GM18507 (cell line): ENCODE measurements at regions not wholly inside any gene's neighbourhood (a gene's known extent, or its start where the extent isn't known, plus 50 kb on each side); places are given as distances from the start of the nearest gene placed in this dataset.
"Not testable (repeated sequence)": the region's sequence is repeated elsewhere in the genome, so short reads cannot be mapped to it uniquely, and the experiment has no call there.

Experiments
- DNase-seq: peaks from one replicate; pipeline ENCODE4 v3.0.0; 2011; ENCODE audit warnings: low read depth; ENCODE audit not compliant: insufficient read length; ENCODE audit errors: extremely low spot score
- FAIRE-seq: peaks from 2 replicates; lab custom pipeline; 2011; peaks lifted over from hg19 to GRCh38; lab: Jason Lieb, UNC

- FAIRE-seq = no peak
These were observed 1308.3 kb downstream of the TBC1D22A start for GRCh38 chr22:48070760-48071159.

GRCh38 chr22:48070083-48070482 is 1307.6 kb downstream of the TBC1D22A start:
- DNase-seq = no peak
- FAIRE-seq = no peak

More at GRCh38 chr22:48070760-48071159, 1308.3 kb downstream of the TBC1D22A start:
- no peak for DNase-seq

- no peak for DNase-seq
- FAIRE-seq = no peak
These were observed 1306.8 kb downstream of the TBC1D22A start for GRCh38 chr22:48069256-48069655.

GRCh38 chr22:48068323-48068885 is 1306.0 kb downstream of the TBC1D22A start:
- FAIRE-seq (no peak), DNase-seq (no peak)

- FAIRE-seq (no peak), DNase-seq (no peak)
These were observed 1303.4 kb downstream of the TBC1D22A start for GRCh38 chr22:48065892-48066291.

GRCh38 chr22:48061726-48062125 is 1299.3 kb downstream of the TBC1D22A start:
- no peak for FAIRE-seq

GRCh38 chr22:48060266-48060665 is 1297.8 kb downstream of the TBC1D22A start:
- FAIRE-seq (no peak), DNase-seq (no peak)

More at GRCh38 chr22:48061726-48062125, 1299.3 kb downstream of the TBC1D22A start:
- no peak for DNase-seq

GRCh38 chr22:48059521-48059920 is 1297.1 kb downstream of the TBC1D22A start:
- not testable (repeated sequence) for DNase-seq, FAIRE-seq

- no peak for FAIRE-seq
- no peak for DNase-seq
These were observed 1294.8 kb downstream of the TBC1D22A start for GRCh38 chr22:48057116-48057835.

- DNase-seq = no peak
- FAIRE-seq = no peak
These were observed 1293.4 kb downstream of the TBC1D22A start for GRCh38 chr22:48055827-48056226.

GRCh38 chr22:48055185-48055584 is 1292.7 kb downstream of the TBC1D22A start:
- no peak for FAIRE-seq

GRCh38 chr22:48054596-48054995 is 1292.1 kb downstream of the TBC1D22A start:
- DNase-seq (no peak), FAIRE-seq (no peak)

More at GRCh38 chr22:48055185-48055584, 1292.7 kb downstream of the TBC1D22A start:
- no peak for DNase-seq

- no peak for DNase-seq
- FAIRE-seq = no peak
These were observed 1291.5 kb downstream of the TBC1D22A start for GRCh38 chr22:48053973-48054372.

- DNase-seq (no peak), FAIRE-seq (no peak)
These were observed 1291.0 kb downstream of the TBC1D22A start for GRCh38 chr22:48053486-48053885.

- DNase-seq (no peak), FAIRE-seq (no peak)
These were observed 1290.1 kb downstream of the TBC1D22A start for GRCh38 chr22:48052621-48052890.

- FAIRE-seq = no peak
- no peak for DNase-seq
These were observed 1289.6 kb downstream of the TBC1D22A start for GRCh38 chr22:48051796-48052620.

- no peak for FAIRE-seq
These were observed 1288.4 kb downstream of the TBC1D22A start for GRCh38 chr22:48050836-48051235.

GRCh38 chr22:48049116-48049515 is 1286.7 kb downstream of the TBC1D22A start:
- DNase-seq = no peak
- no peak for FAIRE-seq

More at GRCh38 chr22:48050836-48051235, 1288.4 kb downstream of the TBC1D22A start:
- no peak for DNase-seq

GRCh38 chr22:48047722-48048500 is 1285.5 kb downstream of the TBC1D22A start:
- FAIRE-seq (no peak), DNase-seq (no peak)

- DNase-seq (peak; percentile 58), FAIRE-seq (peak; percentile 82)
These were observed 1282.9 kb downstream of the TBC1D22A start for GRCh38 chr22:48045369-48045768.
